Renal cortical epithelial cell (primary cell): ENCODE measurements at regions not wholly inside any gene's neighbourhood (a gene's known extent, or its start where the extent isn't known, plus 50 kb on each side); places are given as distances from the start of the nearest gene placed in this dataset.

Source experiments
- DNase-seq: peaks from one replicate; pipeline ENCODE4 v3.0.0-alpha.2; 2011; ENCODE audit warnings: low read depth

GRCh38 chr10:27451054-27451453, 53.0 kb upstream of the RAB18 start:
- no peak for DNase-seq

DNA sequence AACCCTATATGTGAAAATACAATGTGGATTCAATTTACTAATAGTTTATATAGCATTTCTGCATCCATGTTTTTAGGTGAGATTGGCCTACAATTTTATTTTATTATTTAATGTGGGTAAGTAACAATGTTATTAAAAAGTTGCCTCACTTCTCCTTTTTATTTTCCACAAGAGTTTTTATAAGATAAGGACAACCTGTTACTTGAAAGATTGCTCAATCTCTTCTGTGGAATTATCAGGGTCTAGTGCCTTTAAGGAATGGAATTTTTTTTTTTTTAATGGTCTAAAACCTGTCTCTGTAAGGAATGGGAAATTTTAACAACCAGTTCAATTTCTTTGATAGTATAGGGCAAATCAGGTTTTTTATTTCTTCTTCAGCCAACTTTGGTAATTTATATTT, 53.9 kb upstream of the RAB18 start:
- peak; percentile 73 for DNase-seq

- DNase-seq, result no peak
Measured at GRCh38 chr10:27449571-27449970, 54.5 kb upstream of the RAB18 start.

DNA sequence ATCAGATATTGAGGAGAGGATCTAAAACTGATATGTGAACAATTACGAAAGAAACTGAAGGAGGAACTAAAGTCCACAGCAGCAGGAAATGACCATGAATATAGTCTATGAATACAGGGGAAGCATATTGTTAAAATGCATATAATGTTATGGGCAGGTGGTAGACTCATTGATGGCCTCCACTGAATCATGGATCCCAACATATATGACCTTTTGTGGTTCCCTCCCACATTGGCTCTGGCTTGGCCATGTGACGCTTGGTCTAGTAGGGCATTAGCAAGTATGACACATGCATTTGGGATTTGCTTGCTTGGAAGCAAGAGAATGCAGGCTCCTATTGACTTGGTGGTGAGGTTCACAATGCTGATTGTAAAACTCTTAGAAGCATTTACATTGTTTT, 55.2 kb upstream of the RAB18 start:
- peak; percentile 82 for DNase-seq

DNA sequence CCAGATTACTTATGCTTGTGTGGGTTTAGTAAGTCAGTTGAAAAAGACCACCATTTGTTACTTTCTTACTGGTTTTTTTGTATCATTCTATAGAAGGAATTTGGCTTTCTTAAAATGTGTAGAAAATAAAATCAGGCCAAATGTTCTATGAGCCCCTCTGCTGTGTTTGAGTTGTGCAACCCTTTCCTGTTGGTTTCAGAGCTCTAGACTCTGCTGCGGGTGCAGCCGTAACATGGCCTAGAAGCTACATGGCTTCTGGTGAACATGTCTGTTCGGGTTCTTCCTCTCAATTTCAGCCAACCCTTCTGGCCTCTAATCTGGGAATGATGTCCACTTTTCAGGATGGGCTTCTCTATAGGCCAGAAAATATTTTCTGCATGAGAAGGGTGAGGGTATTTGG, 56.6 kb upstream of the RAB18 start:
- DNase-seq, result no peak

DNA sequence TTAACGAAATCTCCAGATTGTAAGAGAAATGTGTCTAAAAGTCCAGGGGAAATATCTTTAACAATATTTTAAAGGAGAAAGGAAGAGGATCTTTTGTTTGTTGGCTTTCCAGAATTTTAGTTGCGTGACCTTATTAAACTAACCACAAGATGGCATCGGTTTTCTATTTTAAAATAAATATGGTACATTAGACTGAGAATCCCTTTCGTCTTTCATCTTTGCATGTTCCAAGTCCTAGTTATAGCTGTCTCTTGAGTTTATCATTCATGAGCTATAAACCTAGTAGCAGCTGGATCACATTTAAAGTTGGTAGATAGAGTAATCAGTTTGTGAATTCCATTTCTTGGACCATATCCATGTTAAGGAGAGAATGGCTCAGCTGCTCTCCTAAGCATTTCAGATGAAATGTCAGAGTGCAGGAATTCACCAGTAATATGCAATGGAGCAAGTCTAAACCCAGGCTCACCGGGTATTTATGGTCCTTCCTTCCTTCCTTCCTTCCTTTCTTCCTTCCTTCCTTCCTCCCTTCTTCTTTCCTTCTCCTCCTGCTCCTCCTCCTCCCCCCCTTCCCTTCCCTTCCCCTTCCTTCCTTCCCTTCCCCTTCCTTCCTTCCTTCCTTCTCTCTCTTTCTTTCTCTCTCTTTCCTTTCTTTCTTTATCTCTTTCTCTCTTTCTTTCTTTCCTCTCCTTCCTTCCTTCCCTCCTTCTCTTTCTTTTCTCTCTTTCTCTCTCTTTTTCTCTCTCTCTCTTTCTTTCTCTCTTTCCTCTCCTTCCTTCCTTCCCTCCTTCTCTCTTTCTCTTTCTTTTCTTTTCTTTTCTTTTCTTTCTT, 57.8 kb upstream of the RAB18 start:
- DNase-seq, result peak; percentile 37

GRCh38 chr10:27445070-27445469, 59.0 kb upstream of the RAB18 start:
- DNase-seq, result no peak

- no peak for DNase-seq
Measured at GRCh38 chr10:27440478-27440877, 63.6 kb upstream of the RAB18 start.

GRCh38 chr10:27440021-27440420, 64.1 kb upstream of the RAB18 start:
- DNase-seq, result no peak

DNA sequence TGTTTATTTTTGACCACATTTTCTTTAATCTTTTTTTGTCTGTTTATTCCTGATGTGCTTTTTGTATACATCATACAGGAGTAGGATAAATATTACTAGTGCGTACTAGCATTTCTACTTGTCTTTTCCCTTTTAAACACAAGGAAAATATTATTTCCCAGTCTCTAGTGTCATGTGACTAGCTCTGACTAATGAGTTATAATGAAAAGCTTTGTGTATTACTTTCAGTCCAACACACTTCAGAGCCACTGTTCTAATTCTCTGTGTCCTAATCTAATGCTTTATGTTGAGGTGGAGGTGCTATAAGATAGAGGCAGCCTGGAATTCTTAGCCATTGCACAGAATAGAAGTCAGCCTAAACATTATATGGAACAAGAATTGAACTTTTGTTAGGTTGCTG, 65.0 kb upstream of the RAB18 start:
- DNase-seq, result no peak

GRCh38 chr10:27437775-27438174, 66.3 kb upstream of the RAB18 start:
- no peak for DNase-seq

GRCh38 chr10:27436710-27437109, 67.4 kb upstream of the RAB18 start:
- DNase-seq, result no peak

GRCh38 chr10:27433976-27434375, 70.1 kb upstream of the RAB18 start:
- DNase-seq, result no peak

- no peak for DNase-seq
Measured at GRCh38 chr10:27426948-27427467, 77.1 kb upstream of the RAB18 start.

DNA sequence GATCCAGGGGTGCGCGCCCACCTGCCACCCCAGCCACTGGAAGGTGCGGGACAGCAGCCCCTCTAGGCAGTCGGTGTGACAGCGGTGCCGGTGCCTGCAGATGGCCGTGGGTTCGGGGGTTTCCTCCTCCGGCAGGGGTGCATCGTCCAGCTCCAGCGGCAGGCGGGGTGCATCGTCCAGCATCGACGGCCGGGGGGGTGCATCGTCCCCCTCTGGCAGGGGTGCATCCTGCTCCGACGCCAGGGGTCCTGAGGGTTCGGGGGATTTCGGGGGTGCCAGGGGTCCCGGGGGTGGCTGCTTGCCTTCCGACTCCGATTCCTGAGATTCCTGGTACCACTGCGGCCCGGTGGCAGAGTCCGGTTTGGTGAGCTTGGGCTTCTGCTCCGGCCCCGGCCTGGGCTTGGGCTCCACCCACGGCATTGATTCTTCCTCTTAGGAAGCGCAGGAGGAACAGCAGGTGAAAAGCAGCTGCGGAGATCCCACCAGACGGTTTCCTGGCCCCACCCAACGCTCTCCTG, 90.2 kb upstream of the RAB18 start:
- no peak for DNase-seq

- DNase-seq, result no peak
Measured at GRCh38 chr10:27413387-27413786, 90.7 kb upstream of the RAB18 start.

DNA sequence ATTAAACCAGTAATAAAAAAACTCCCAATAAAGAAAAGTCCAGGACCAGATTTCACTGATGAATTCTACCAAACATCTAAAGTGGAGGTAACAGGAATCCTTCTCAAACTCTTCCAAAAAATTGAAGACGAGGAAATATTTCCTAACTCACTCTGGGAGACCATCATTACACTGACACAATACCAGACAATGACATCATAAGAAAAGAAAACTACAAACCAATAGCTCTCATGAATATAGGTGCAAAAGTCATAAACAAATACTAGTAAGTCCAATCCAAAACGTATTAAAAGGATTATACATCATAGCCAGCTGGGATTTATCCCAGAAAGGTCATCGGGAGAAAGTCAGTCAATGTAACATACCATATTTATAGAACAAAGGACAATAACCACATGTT, 94.0 kb upstream of the RAB18 start:
- DNase-seq, result no peak

DNA sequence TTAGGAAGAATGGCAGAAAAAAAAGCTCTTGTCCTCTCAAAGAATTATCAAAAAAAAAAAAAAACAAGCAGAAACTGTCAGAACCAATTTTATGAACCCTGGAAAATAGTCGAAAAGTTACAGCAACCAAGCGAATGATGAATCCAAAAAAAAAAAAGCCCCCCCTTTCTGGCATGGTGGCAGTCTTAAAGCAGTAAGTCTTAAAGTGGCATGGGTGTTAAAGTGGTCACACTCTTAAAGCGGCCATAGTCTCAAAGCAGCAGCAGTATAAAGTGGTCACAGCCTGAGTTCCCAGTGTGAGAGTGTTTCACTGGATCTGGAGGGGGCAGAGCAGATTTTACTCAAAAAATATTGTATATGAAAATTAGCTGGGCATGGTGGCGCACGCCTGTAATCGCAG, 96.8 kb upstream of the RAB18 start:
- DNase-seq, result no peak

DNA sequence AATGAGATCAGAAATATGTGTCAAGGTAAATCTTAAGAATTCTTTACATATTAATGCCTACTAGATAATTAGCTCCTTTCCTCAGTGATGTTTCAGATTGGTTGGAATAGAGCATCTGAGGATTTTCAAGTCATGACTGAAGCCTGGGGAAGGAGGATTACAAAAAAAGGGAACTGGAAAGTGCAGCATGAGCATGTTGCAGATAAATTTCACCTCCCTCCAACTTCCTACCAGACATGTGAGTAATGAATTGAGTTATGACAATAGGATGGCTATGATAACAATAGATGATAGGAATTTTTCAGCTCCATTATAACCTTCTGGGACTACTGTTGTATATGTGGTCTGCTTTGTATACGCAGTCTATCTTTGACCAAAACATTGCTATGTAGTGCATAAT, 104.2 kb upstream of the RAB18 start:
- DNase-seq, result no peak

- DNase-seq, result no peak
Measured at GRCh38 chr10:27393961-27394360, 110.1 kb upstream of the RAB18 start.

DNA sequence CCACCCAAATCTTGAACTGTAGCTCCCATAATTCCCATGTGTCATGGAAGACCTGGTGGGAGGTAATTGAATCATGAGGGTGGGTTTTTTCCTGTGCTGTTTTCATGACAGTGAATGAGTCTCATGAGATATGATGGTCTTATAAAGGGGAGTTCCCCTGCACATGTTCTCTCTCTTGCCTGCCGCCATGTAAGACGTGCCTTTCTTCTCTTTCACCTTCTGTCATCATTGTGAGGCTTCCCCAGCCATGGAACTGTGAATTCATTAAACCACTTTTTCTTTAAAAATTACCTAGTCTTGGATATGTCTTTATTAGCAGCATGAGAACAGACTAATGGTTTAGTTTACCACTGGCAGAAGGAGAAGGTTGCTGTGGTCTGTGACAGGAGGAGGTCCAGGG, 111.5 kb upstream of the RAB18 start:
- no peak for DNase-seq

DNA sequence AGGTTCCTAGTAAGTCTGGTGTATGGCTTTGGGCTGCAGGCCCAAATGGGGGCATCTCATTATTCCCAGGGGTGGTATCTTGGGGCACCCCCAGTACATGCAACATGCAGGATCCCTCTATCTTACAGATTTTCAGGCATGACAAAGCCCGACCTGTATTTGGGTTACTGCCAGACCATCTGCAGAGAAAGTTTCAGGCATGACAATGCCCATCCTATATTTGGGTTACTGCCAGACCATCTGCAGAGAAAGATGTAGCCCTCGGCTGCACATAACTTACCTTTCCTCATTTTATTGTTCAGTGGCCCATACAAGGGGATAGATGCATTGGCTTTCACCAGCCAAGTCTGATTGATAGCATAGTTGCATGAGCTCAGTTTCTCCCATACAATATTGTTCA, 112.2 kb upstream of the RAB18 start:
- DNase-seq, result no peak

DNA sequence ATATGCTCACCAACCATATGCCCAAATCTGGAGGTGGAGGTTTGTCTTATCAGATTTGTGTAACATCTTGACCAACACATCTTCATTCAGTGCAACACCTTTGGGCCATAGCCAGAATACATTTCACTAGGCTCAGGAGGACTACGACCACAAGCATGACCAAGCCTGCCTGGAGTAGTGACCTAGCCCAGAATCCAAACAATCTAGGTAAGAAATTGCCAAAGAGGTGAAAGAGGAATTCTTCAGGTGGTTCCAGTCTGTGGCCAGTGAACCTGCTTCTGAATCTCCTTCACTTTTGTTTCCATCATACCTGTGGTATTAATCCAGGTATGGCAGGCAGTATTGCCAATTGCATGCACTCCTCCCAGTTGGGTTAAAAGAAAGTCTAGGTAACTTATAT, 112.8 kb upstream of the RAB18 start:
- no peak for DNase-seq

- DNase-seq, result peak; percentile 6
Measured at GRCh38 chr10:27390681-27391080, 113.4 kb upstream of the RAB18 start.
